GM18508 (cell line): ENCODE measurements at regions not wholly inside any gene's neighbourhood (a gene's known extent, or its start where the extent isn't known, plus 50 kb on each side); places are given as distances from the start of the nearest gene placed in this dataset.
"Not testable (repeated sequence)": the region's sequence is repeated elsewhere in the genome, so short reads cannot be mapped to it uniquely, and the experiment has no call there.

ENCODE experiments used
- ATAC-seq: cut with Tn5 transposase; IDR thresholded peaks from one replicate; pipeline ENCODE4 v1.9.1; 2021; ENCODE audit warnings: moderate number of reproducible peaks; ENCODE audit not compliant: insufficient read depth, unreplicated experiment

- ATAC-seq: no peak
Measured at GRCh38 chr11:29495676-29496075, 521.2 kb downstream of the KCNA4 start.

- ATAC-seq: no peak
Measured at GRCh38 chr11:29490938-29491337, 525.9 kb downstream of the KCNA4 start.

GRCh38 chr11:29486301-29486700, 530.5 kb downstream of the KCNA4 start:
- ATAC-seq: no peak

- no peak for ATAC-seq
Measured at GRCh38 chr11:29485641-29486040, 531.2 kb downstream of the KCNA4 start.

- ATAC-seq: no peak
Measured at GRCh38 chr11:29484548-29484947, 532.3 kb downstream of the KCNA4 start.

GRCh38 chr11:29483831-29484230, 533.0 kb downstream of the KCNA4 start:
- no peak for ATAC-seq

GRCh38 chr11:29482510-29482909, 534.3 kb downstream of the KCNA4 start:
- ATAC-seq: no peak

GRCh38 chr11:29481738-29482137, 535.1 kb downstream of the KCNA4 start:
- ATAC-seq: no peak

- no peak for ATAC-seq
Measured at GRCh38 chr11:29480981-29481380, 535.8 kb downstream of the KCNA4 start.

- ATAC-seq: no peak
Measured at GRCh38 chr11:29458252-29458651, 558.6 kb downstream of the KCNA4 start.

GRCh38 chr11:29452146-29452545, 564.7 kb downstream of the KCNA4 start:
- no peak for ATAC-seq

GRCh38 chr11:29449281-29450074, 567.4 kb downstream of the KCNA4 start:
- no peak for ATAC-seq

- no peak for ATAC-seq
Measured at GRCh38 chr11:29448246-29448877, 568.5 kb downstream of the KCNA4 start.

GRCh38 chr11:29447821-29448220, 569.0 kb downstream of the KCNA4 start:
- ATAC-seq: no peak

- no peak for ATAC-seq
Measured at GRCh38 chr11:29446132-29446531, 570.7 kb downstream of the KCNA4 start.

- not testable (repeated sequence) for ATAC-seq
Measured at GRCh38 chr11:29445191-29445590, 571.6 kb downstream of the KCNA4 start.

GRCh38 chr11:29438815-29439214, 578.0 kb downstream of the KCNA4 start:
- ATAC-seq: no peak

GRCh38 chr11:29435421-29435820, 581.4 kb downstream of the KCNA4 start:
- ATAC-seq: no peak

- no peak for ATAC-seq
Measured at GRCh38 chr11:29432719-29433325, 584.0 kb downstream of the KCNA4 start.

GRCh38 chr11:29405305-29405704, 611.5 kb downstream of the KCNA4 start:
- ATAC-seq: no peak

- no peak for ATAC-seq
Measured at GRCh38 chr11:29395555-29396072, 621.2 kb downstream of the KCNA4 start.
